Kidney capillary endothelial cell (primary cell): ENCODE measurements at regions not wholly inside any gene's neighbourhood (a gene's known extent, or its start where the extent isn't known, plus 50 kb on each side); places are given as distances from the start of the nearest gene placed in this dataset.

Experiments
- DNase-seq: peaks from one replicate; pipeline ENCODE4 v3.0.0-alpha.2; 2018; ENCODE audit warnings: low spot score

GRCh38 chr20:6956056-6956455, 188.6 kb downstream of the BMP2 start:
- no peak for DNase-seq

GRCh38 chr20:6956574-6956973, 189.1 kb downstream of the BMP2 start:
- peak; percentile 90 for DNase-seq

- no peak for DNase-seq
Observed at GRCh38 chr20:6959900-6960312, 192.4 kb downstream of the BMP2 start.

- DNase-seq = no peak
Observed at GRCh38 chr20:6966721-6967120, 199.2 kb downstream of the BMP2 start.

GRCh38 chr20:6974838-6975237, 207.4 kb downstream of the BMP2 start:
- no peak for DNase-seq

GRCh38 chr20:6975311-6975710, 207.8 kb downstream of the BMP2 start:
- no peak for DNase-seq

GRCh38 chr20:6976106-6976900, 208.8 kb downstream of the BMP2 start:
- DNase-seq = no peak

GRCh38 chr20:6979621-6980020, 212.1 kb downstream of the BMP2 start:
- no peak for DNase-seq

GRCh38 chr20:6993011-6993410, 225.5 kb downstream of the BMP2 start:
- DNase-seq = peak; percentile 19

- no peak for DNase-seq
Observed at GRCh38 chr20:6993511-6993910, 226.0 kb downstream of the BMP2 start.

- no peak for DNase-seq
Observed at GRCh38 chr20:6994452-6994851, 227.0 kb downstream of the BMP2 start.

- no peak for DNase-seq
Observed at GRCh38 chr20:6998909-6999308, 231.4 kb downstream of the BMP2 start.

- no peak for DNase-seq
Observed at GRCh38 chr20:6999381-6999780, 231.9 kb downstream of the BMP2 start.

- DNase-seq = peak; percentile 71
Observed at GRCh38 chr20:7003598-7003997, 236.1 kb downstream of the BMP2 start.

GRCh38 chr20:7004801-7005200, 237.3 kb downstream of the BMP2 start:
- DNase-seq = no peak

- no peak for DNase-seq
Observed at GRCh38 chr20:7010527-7010926, 243.0 kb downstream of the BMP2 start.

- DNase-seq = no peak
Observed at GRCh38 chr20:7015257-7015656, 247.8 kb downstream of the BMP2 start.

- no peak for DNase-seq
Observed at GRCh38 chr20:7022597-7022996, 255.1 kb downstream of the BMP2 start.

GRCh38 chr20:7025635-7026034, 258.1 kb downstream of the BMP2 start:
- no peak for DNase-seq

GRCh38 chr20:7029019-7029418, 261.5 kb downstream of the BMP2 start:
- no peak for DNase-seq

- no peak for DNase-seq
Observed at GRCh38 chr20:7031222-7031621, 263.7 kb downstream of the BMP2 start.

GRCh38 chr20:7038029-7038428, 270.5 kb downstream of the BMP2 start:
- DNase-seq = no peak

- no peak for DNase-seq
Observed at GRCh38 chr20:7057611-7058010, 290.1 kb downstream of the BMP2 start.

- DNase-seq = no peak
Observed at GRCh38 chr20:7078804-7079203, 311.3 kb downstream of the BMP2 start.
